Parathyroid adenoma (tissue), 2 donors: ENCODE measurements at regions not wholly inside any gene's neighbourhood (a gene's known extent, or its start where the extent isn't known, plus 50 kb on each side); places are given as distances from the start of the nearest gene placed in this dataset.

Experiments
- H2AFZ ChIP-seq: fragments of 300-600 bp; sonication (generic); one replicate; pipeline ENCODE4 v1.7.0; 2017; ENCODE audit warnings: antibody characterized with exemption, mild to moderate bottlenecking
- H3K27ac ChIP-seq: fragments of 300-600 bp; sonication (generic); one replicate; pipeline ENCODE4 v1.7.0; 2017
- H3K27me3 ChIP-seq: fragments of 300-600 bp; sonication (generic); one replicate; pipeline ENCODE4 v1.7.0; 2017; ENCODE audit warnings: low read length; ENCODE audit not compliant: control insufficient read depth, insufficient read depth
- H3K36me3 ChIP-seq: fragments of 300-600 bp; sonication (generic); one replicate; pipeline ENCODE4 v1.7.0; 2017; ENCODE audit warnings: low read length; ENCODE audit not compliant: control insufficient read depth, insufficient read depth
- H3K4me1 ChIP-seq: fragments of 300-600 bp; sonication (generic); one replicate; pipeline ENCODE4 v1.7.0; 2017; ENCODE audit warnings: control low read depth
- H3K4me2 ChIP-seq: fragments of 300-600 bp; sonication (generic); one replicate; pipeline ENCODE4 v1.7.0; 2017; ENCODE audit warnings: low read length
- H3K4me3 ChIP-seq: fragments of 300-600 bp; sonication (generic); one replicate; pipeline ENCODE4 v1.7.0; 2017; ENCODE audit warnings: low read depth, low read length
- H3K79me2 ChIP-seq: fragments of 300-600 bp; sonication (generic); one replicate; pipeline ENCODE4 v1.7.0; 2017; ENCODE audit warnings: control low read depth
- H3K9ac ChIP-seq: fragments of 300-600 bp; sonication (generic); one replicate; pipeline ENCODE4 v1.7.0; 2017; ENCODE audit warnings: mild to moderate bottlenecking
- H3K9me3 ChIP-seq: fragments of 300-600 bp; sonication (generic); one replicate; pipeline ENCODE4 v1.7.0; 2017; ENCODE audit warnings: low read length; ENCODE audit not compliant: control insufficient read depth
- TF ChIP-seq, protein P1 (sequence below): fragments of 300-600 bp; sonication (generic); IDR thresholded peaks from one replicate; pipeline ENCODE4 v1.7.0; 2017; ENCODE audit warnings: antibody characterized with exemption, mild to moderate bottlenecking
- donor health status: primary hyperparathyroidism.

- Histone ChIP-seq H3K27ac (no peak overlapping the region), H3K4me2 (no peak overlapping the region), H3K79me2 (no peaks in the 10 kb centered on the region), H3K4me3 (no peak overlapping the region), H3K9ac (no peak overlapping the region), H3K9me3 (no peaks in the 10 kb centered on the region), H3K36me3 (no peaks in the 10 kb centered on the region), H3K4me1 (no peaks in the 10 kb centered on the region), H3K27me3 (no peaks in the 10 kb centered on the region), H2AFZ (no peak overlapping the region)
- TF ChIP-seq, protein P1, sequence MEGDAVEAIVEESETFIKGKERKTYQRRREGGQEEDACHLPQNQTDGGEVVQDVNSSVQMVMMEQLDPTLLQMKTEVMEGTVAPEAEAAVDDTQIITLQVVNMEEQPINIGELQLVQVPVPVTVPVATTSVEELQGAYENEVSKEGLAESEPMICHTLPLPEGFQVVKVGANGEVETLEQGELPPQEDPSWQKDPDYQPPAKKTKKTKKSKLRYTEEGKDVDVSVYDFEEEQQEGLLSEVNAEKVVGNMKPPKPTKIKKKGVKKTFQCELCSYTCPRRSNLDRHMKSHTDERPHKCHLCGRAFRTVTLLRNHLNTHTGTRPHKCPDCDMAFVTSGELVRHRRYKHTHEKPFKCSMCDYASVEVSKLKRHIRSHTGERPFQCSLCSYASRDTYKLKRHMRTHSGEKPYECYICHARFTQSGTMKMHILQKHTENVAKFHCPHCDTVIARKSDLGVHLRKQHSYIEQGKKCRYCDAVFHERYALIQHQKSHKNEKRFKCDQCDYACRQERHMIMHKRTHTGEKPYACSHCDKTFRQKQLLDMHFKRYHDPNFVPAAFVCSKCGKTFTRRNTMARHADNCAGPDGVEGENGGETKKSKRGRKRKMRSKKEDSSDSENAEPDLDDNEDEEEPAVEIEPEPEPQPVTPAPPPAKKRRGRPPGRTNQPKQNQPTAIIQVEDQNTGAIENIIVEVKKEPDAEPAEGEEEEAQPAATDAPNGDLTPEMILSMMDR: no peak
These were observed 315.4 kb downstream of the LMO4 start for GRCh38 chr1:87644033-87644578.

- no peaks in the 10 kb centered on the region for H3K27me3 ChIP-seq
- H3K27ac ChIP-seq: no peak overlapping the region
These were observed 316.0 kb downstream of the LMO4 start for GRCh38 chr1:87644579-87645190.

GRCh38 chr1:87647430-87648177 lies 318.9 kb downstream of the LMO4 start:
- TF ChIP-seq, protein P1: no peak
- Histone ChIP-seq H3K9ac (no peak overlapping the region), H3K27ac (no peak overlapping the region), H3K36me3 (no peaks in the 10 kb centered on the region), H3K4me2 (no peak overlapping the region), H3K9me3 (no peaks in the 10 kb centered on the region), H3K79me2 (no peaks in the 10 kb centered on the region), H3K27me3 (no peaks in the 10 kb centered on the region), H2AFZ (no peak overlapping the region), H3K4me3 (no peak overlapping the region), H3K4me1 (no peaks in the 10 kb centered on the region)

More at GRCh38 chr1:87644579-87645190, 316.0 kb downstream of the LMO4 start:
- Histone ChIP-seq H3K36me3 (no peaks in the 10 kb centered on the region), H3K4me2 (no peak overlapping the region), H3K79me2 (no peaks in the 10 kb centered on the region), H3K9ac (no peak overlapping the region), H3K4me3 (no peak overlapping the region), H2AFZ (no peak overlapping the region), H3K4me1 (no peaks in the 10 kb centered on the region), H3K9me3 (no peaks in the 10 kb centered on the region)
- TF ChIP-seq, protein P1: no peak

- Histone ChIP-seq H3K9ac (no peak overlapping the region), H3K9me3 (no peaks in the 10 kb centered on the region), H3K27ac (no peak overlapping the region), H3K4me1 (no peaks in the 10 kb centered on the region), H3K4me2 (no peak overlapping the region), H3K4me3 (no peak overlapping the region), H3K36me3 (no peaks in the 10 kb centered on the region), H2AFZ (no peak overlapping the region), H3K27me3 (no peaks in the 10 kb centered on the region), H3K79me2 (no peaks in the 10 kb centered on the region)
- TF ChIP-seq, protein P1: no peak
These were observed 319.8 kb downstream of the LMO4 start for GRCh38 chr1:87648323-87649119.
